Tibial nerve (tissue), 4 donors: ENCODE measurements at regions not wholly inside any gene's neighbourhood (a gene's known extent, or its start where the extent isn't known, plus 50 kb on each side); places are given as distances from the start of the nearest gene placed in this dataset. TPM values are rescaled to one million over a fixed set of nuclear protein-coding genes. Genes with fewer than 3 reads are reported as not detected.

Experiments
- DNase-seq, 2 donors: peaks; one replicate each; pipeline ENCODE4 v3.0.0-alpha.2; 2019; ENCODE audit warnings: low spot score in 2 of 2
- H3K27ac ChIP-seq, 4 donors: fragments of 200-600 bp; sonication (generic) in 3 of 4; one replicate each; pipeline ENCODE4 v1.5.1; 2017 to 2019; ENCODE audit warnings: mild to moderate bottlenecking in 1 of 4
- H3K27me3 ChIP-seq, 2 donors: fragments of 200-600 bp; sonication (generic) in 1 of 2; one replicate each; pipeline versions ENCODE4 v1.5.1 to v1.6.0; 2017 to 2019
- H3K36me3 ChIP-seq, 3 donors: fragments of 200-600 bp; sonication (generic); one replicate each; pipeline ENCODE4 v1.5.1; 2018 to 2019
- H3K4me1 ChIP-seq, 4 donors: fragments of 200-600 bp; sonication (generic) in 3 of 4; one replicate each; pipeline ENCODE4 v1.5.1; 2017 to 2019
- H3K4me3 ChIP-seq, 4 donors: fragments of 200-600 bp; sonication (generic) in 3 of 4; one replicate each; pipeline ENCODE4 v1.5.1; 2017 to 2019; ENCODE audit warnings: mild to moderate bottlenecking in 1 of 4, moderate library complexity in 1 of 4
- H3K9me3 ChIP-seq, 4 donors: fragments of 200-600 bp; sonication (generic) in 3 of 4; one replicate each; pipeline ENCODE4 v1.5.1; 2017 to 2019
- EP300 ChIP-seq, 2 donors: sonication (generic); formaldehyde crosslinking; IDR thresholded peaks; one replicate each; pipeline ENCODE4 v1.6.1; 2017; ENCODE audit warnings: antibody characterized with exemption in 2 of 2, mild to moderate bottlenecking in 1 of 2
- POLR2A ChIP-seq, 2 donors: fragments of 450-650 bp; IDR thresholded peaks; one replicate each; pipeline ENCODE4 v1.6.1; 2017; ENCODE audit warnings: antibody characterized with exemption in 2 of 2, mild to moderate bottlenecking in 2 of 2, moderate library complexity in 2 of 2
- WGBS, 2 donors: methylation state at CpG; one replicate each; pipeline ENCODE4 v1.1.5; 2018; 5-methylcytosine and 5-hydroxymethylcytosine counted together
- small RNA-seq: library from RNA; depleted of rRNA; stranded (forward); fragments of <200 nt; gene quantifications from one replicate; pipeline ENCODE3, GENCODE V24; 2016
- TF ChIP-seq, protein P1 (sequence below), 5 experiments: fragments of 200-600 bp in 3 of 5; fragments of 450-650 bp in 2 of 5; sonication (generic) in 3 of 5; IDR thresholded peaks; one replicate each; pipeline ENCODE4 v1.5.1; 2016 to 2019; ENCODE audit warnings: antibody characterized with exemption in 5 of 5, mild to moderate bottlenecking in 3 of 5, moderate library complexity in 2 of 5

DNA sequence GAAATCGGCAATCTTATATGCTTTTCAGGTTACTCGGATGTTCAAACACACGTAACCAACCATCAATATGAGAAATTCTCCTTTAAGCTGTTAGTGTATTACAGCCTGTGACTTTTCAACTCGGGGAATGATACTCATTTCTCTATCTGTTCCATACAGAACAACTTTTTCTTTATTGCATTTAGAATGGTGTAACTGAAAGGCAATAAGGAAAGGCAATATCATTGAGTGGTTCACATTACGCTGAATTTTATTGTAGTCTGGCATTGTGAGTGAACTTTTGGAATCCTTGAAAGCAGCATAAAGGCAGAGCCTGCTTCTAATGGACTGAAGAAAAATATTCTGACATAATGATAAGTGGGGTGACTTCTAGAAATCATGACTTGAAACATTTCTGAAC is 54.4 kb upstream of the MEF2C start:
- Histone ChIP-seq H3K27ac (no peak overlapping the region), H3K27me3 (no peaks in the 10 kb centered on the region), H3K36me3 (no peaks in the 10 kb centered on the region), H3K4me1 (peaks cover 0 to 18% (median 6%) of the 10 kb centered on the region in 4 donors), H3K4me3 (no peak overlapping the region), H3K9me3 (no peaks in the 10 kb centered on the region)
- WGBS, 2 donors: 93 to 96% methylated on average over 5 of the region's 5 CpGs
- no peak for DNase-seq
- TF ChIP-seq, protein P1, sequence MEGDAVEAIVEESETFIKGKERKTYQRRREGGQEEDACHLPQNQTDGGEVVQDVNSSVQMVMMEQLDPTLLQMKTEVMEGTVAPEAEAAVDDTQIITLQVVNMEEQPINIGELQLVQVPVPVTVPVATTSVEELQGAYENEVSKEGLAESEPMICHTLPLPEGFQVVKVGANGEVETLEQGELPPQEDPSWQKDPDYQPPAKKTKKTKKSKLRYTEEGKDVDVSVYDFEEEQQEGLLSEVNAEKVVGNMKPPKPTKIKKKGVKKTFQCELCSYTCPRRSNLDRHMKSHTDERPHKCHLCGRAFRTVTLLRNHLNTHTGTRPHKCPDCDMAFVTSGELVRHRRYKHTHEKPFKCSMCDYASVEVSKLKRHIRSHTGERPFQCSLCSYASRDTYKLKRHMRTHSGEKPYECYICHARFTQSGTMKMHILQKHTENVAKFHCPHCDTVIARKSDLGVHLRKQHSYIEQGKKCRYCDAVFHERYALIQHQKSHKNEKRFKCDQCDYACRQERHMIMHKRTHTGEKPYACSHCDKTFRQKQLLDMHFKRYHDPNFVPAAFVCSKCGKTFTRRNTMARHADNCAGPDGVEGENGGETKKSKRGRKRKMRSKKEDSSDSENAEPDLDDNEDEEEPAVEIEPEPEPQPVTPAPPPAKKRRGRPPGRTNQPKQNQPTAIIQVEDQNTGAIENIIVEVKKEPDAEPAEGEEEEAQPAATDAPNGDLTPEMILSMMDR (IDR thresholded peaks at IDR 0.05): no peak
- TF ChIP-seq POLR2A (IDR thresholded peaks at IDR 0.05) (no peak), EP300 (IDR thresholded peaks at IDR 0.05) (no peak)

DNA sequence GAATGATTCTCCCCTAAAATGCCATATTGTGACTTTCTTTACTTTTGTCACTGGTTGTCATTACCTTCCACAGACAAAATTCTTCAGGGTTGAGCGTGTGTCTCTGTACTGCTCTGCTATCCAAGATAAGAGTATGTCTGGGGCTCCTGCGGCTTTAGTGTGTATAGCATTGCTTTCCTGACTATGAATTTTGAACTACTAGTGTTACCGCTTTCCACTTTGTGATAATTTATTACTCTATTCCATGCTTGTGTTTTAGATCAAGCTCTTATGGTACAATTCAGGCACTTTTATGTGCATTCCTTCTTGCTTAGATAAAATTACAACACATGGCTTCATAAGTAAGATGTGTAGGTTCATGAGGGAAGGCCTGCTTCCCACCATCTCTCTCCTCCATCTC is 51.5 kb upstream of the MEF2C start:
- TF ChIP-seq, protein P1 (IDR thresholded peaks at IDR 0.05): no peak
- no peak for TF ChIP-seq POLR2A (IDR thresholded peaks at IDR 0.05)
- no peak for TF ChIP-seq EP300 (IDR thresholded peaks at IDR 0.05)
- Histone ChIP-seq H3K27me3 (no peaks in the 10 kb centered on the region), H3K4me3 (no peak overlapping the region), H3K4me1 (no peaks in the 10 kb centered on the region), H3K9me3 (no peaks in the 10 kb centered on the region), H3K27ac (no peak overlapping the region), H3K36me3 (no peaks in the 10 kb centered on the region)
- WGBS, 2 donors: 96 to 97% methylated on average over 3 of the region's 3 CpGs
- no peak for DNase-seq

Small RNA genes lying in the stretch of these regions (small RNA-seq; reads per million reads assigned to genes)
- not detected for gene MIR3660
